HCT116 (cell line): ENCODE measurements at regions not wholly inside any gene's neighbourhood (a gene's known extent, or its start where the extent isn't known, plus 50 kb on each side); places are given as distances from the start of the nearest gene placed in this dataset.

Experiments
- ATAC-seq: fragments of 200-7000 bp; cut with Tn5 transposase; 2 replicates; pipeline ENCODE4 v1.9.1; 2020; ENCODE audit warnings: mild to moderate bottlenecking, moderate library complexity
- BruUV-seq: library from RNA; stranded (reverse); fragments of 400-500 nt; replicated peaks from 2 replicates; lab custom pipeline; 2021; lab: Mats Ljungman, UMichigan
- CTCF ChIA-PET: fragments of 300-600 bp; sonication (Branson Sonifier 250); formaldehyde crosslinking; loops from one replicate; lab custom pipeline; 2021; ENCODE audit warnings: antibody characterized with exemption; lab: Charles Lee
- POLR2A ChIA-PET: fragments of 300-600, 350-600 bp; sonication (Branson Sonifier 250); formaldehyde crosslinking; loops from one replicate; lab custom pipeline; 2021; ENCODE audit warnings: antibody characterized with exemption; lab: Charles Lee
- RAD21 ChIA-PET, 2 experiments: fragments of 300-600 bp; sonication (Branson Sonifier 250); formaldehyde crosslinking; loops; one replicate each; lab custom pipeline; 2023; ENCODE audit warnings: low total read pairs in 2 of 2; ENCODE audit not compliant: uncharacterized antibody in 2 of 2, unreplicated experiment in 2 of 2, low non-redundant PET in 1 of 2; lab: Charles Lee
- DNase-seq: peaks from one replicate; pipeline ENCODE4 v3.0.0-alpha.2; 2010; ENCODE audit warnings: low read depth, low spot score
- H2AFZ ChIP-seq: fragments of 200-600 bp; shearing (Covaris generic), sonication (generic); 2 replicates; pipeline ENCODE4 v1.6.1; 2017; ENCODE audit warnings: low read depth, mixed run types, mixed read lengths, antibody characterized with exemption, low read length; ENCODE audit not compliant: poor library complexity, severe bottlenecking
- H3K27ac ChIP-seq: 2 replicates; pipeline ENCODE4 v1.5.1; 2012; ENCODE audit warnings: low read depth, low read length
- H3K27me3 ChIP-seq: fragments of 200-600 bp; sonication (generic); 2 replicates; pipeline ENCODE4 v1.6.1; 2016; ENCODE audit warnings: mixed run types, low read length, mixed read lengths; ENCODE audit not compliant: insufficient read depth
- H3K36me3 ChIP-seq, 2 experiments: fragments of 200-500 bp in 1 of 2; fragments of 200-600 bp in 1 of 2; sonication (Bioruptor generic) in 1 of 2; sonication (generic) in 1 of 2; 2 replicates each; pipeline versions ENCODE4 v1.5.1 to v1.6.1; 2014 to 2016; ENCODE audit warnings: low read length in 2 of 2, inconsistent platforms in 1 of 2, mixed read lengths in 1 of 2, mixed run types in 1 of 2; ENCODE audit not compliant: insufficient read depth in 2 of 2, control insufficient read depth in 1 of 2
- H3K4me1 ChIP-seq, 2 experiments: fragments of 200-600 bp in 1 of 2; sonication (generic) in 1 of 2; 2 replicates each; pipeline versions ENCODE4 v1.5.1 to v1.6.1; 2012 to 2017; ENCODE audit warnings: low read length in 2 of 2, inconsistent platforms in 1 of 2, mild to moderate bottlenecking in 1 of 2, mixed read lengths in 1 of 2, mixed run types in 1 of 2, moderate library complexity in 1 of 2; ENCODE audit not compliant: insufficient read depth in 2 of 2, control insufficient read depth in 1 of 2
- H3K4me2 ChIP-seq: fragments of 200-600 bp; sonication (generic); 2 replicates; pipeline ENCODE4 v1.6.1; 2017; ENCODE audit warnings: mixed run types, low read length, mixed read lengths
- H3K4me3 ChIP-seq, 2 experiments: fragments of 200-600 bp in 1 of 2; sonication (generic) in 1 of 2; replicated peaks in 1 of 2; 2 replicates each; pipeline ENCODE4 v1.5.1; 2011 to 2016; ENCODE audit warnings: low read length in 2 of 2, control low read depth in 1 of 2, low read depth in 1 of 2, mild to moderate bottlenecking in 1 of 2, mixed read lengths in 1 of 2, mixed run types in 1 of 2
- H3K79me2 ChIP-seq: fragments of 200-600 bp; sonication (generic); 2 replicates; pipeline ENCODE4 v1.6.1; 2017; ENCODE audit warnings: mild to moderate bottlenecking, mixed run types, low read length, moderate library complexity, mixed read lengths; ENCODE audit not compliant: insufficient read depth
- H3K9ac ChIP-seq: fragments of 200-600 bp; sonication (generic); 2 replicates; pipeline ENCODE4 v1.6.1; 2016; ENCODE audit warnings: low read length, mixed read lengths
- H3K9me2 ChIP-seq: fragments of 200-600 bp; sonication (generic), shearing (Covaris generic); 2 replicates; pipeline ENCODE4 v1.6.1; 2017; ENCODE audit warnings: mixed run types, mild to moderate bottlenecking, moderate library complexity; ENCODE audit not compliant: insufficient read depth
- H3K9me3 ChIP-seq, 2 experiments: fragments of 200-500 bp in 1 of 2; fragments of 200-600 bp in 1 of 2; sonication (Bioruptor generic) in 1 of 2; sonication (generic) in 1 of 2; 2 replicates each; pipeline ENCODE4 v1.6.1; 2014 to 2017; ENCODE audit warnings: low read length in 2 of 2, mixed read lengths in 2 of 2, inconsistent platforms in 1 of 2, low read depth in 1 of 2, mild to moderate bottlenecking in 1 of 2, mixed run types in 1 of 2, moderate library complexity in 1 of 2; ENCODE audit not compliant: control insufficient read depth in 1 of 2, insufficient read depth in 1 of 2
- H4K20me1 ChIP-seq: fragments of 200-600 bp; sonication (generic), shearing (Covaris generic); 2 replicates; pipeline ENCODE4 v1.6.1; 2017; ENCODE audit warnings: mixed run types, mild to moderate bottlenecking, moderate library complexity; ENCODE audit not compliant: insufficient read depth
- CEBPB ChIP-seq: IDR thresholded peaks from 2 replicates; pipeline ENCODE4 v1.6.1; 2012; ENCODE audit warnings: low read depth
- EGR1 ChIP-seq: IDR thresholded peaks from 2 replicates; pipeline ENCODE4 v1.6.1; 2012; ENCODE audit warnings: low read depth
- ELF1 ChIP-seq: IDR thresholded peaks from 2 replicates; pipeline ENCODE4 v1.6.1; 2012; ENCODE audit warnings: low read depth, borderline replicate concordance
- EZH2 ChIP-seq: fragments of 200-600 bp; sonication (generic); IDR thresholded peaks from 2 replicates; pipeline ENCODE4 v1.6.1; 2017; ENCODE audit warnings: antibody characterized with exemption, mixed run types
- EZH2phosphoT487 ChIP-seq: fragments of 200-600 bp; IDR thresholded peaks from 2 replicates; pipeline ENCODE4 v1.6.1; 2018; ENCODE audit warnings: antibody characterized with exemption, borderline replicate concordance
- MAX ChIP-seq: IDR thresholded peaks from 2 replicates; pipeline ENCODE4 v1.6.1; 2012
- RAD21 ChIP-seq: IDR thresholded peaks from 2 replicates; pipeline ENCODE4 v1.6.1; 2012; ENCODE audit warnings: low read depth, mild to moderate bottlenecking
- TCF7L2 ChIP-seq: IDR thresholded peaks from 2 replicates; pipeline ENCODE4 v1.7.0; 2011; ENCODE audit warnings: borderline replicate concordance, inconsistent platforms; ENCODE audit not compliant: insufficient read depth, insufficient read length; ENCODE audit errors: extremely low read depth
- ZNF274 ChIP-seq: fragments of 200-500 bp; sonication (Bioruptor generic); IDR thresholded peaks from 2 replicates; pipeline ENCODE4 v1.6.1; 2014; ENCODE audit warnings: mild to moderate bottlenecking, low read depth, low read length, inconsistent platforms
- intact Hi-C: fragments of 100-400 bp; cut with micrococcal nuclease; formaldehyde crosslinking; loops from 2 replicates; pipeline ENCODE4 v1.10.0; 2022
- TF ChIP-seq, protein P1 (sequence below), 3 experiments: fragments of 200-600 bp in 1 of 3; sonication (generic) in 1 of 3; IDR thresholded peaks in 2 of 3; conservative IDR thresholded peaks in 1 of 3; 2 replicates each; pipeline ENCODE4 v1.5.1; 2012 to 2017; ENCODE audit warnings: low read depth in 2 of 3, low read length in 2 of 3, antibody characterized with exemption in 1 of 3, borderline replicate concordance in 1 of 3, control low read depth in 1 of 3, mild to moderate bottlenecking in 1 of 3, mixed read lengths in 1 of 3, mixed run types in 1 of 3, moderate library complexity in 1 of 3; ENCODE audit not compliant: insufficient read depth in 1 of 3

GRCh38 chr3:30097022-30097650, 509.3 kb upstream of the TGFBR2 start:
- POLR2A ChIA-PET = no interaction called here

More at GRCh38 chr3:30097022-30097650, 509.3 kb upstream of the TGFBR2 start:
- intact Hi-C loops = no loop called here
- ATAC-seq = no peak
- peaks cover 12 to 18% of the 10 kb centered on the region in 2 experiments for H3K4me1 ChIP-seq
- ChIA-PET RAD21 (no interaction called here), CTCF (no interaction called here)
- no peak overlapping the region for H3K4me3 ChIP-seq
- H3K9me2 ChIP-seq = no peaks in the 10 kb centered on the region
- no peaks in the 10 kb centered on the region for H3K27me3 ChIP-seq
- no peak for DNase-seq
- H3K36me3 ChIP-seq = no peaks in the 10 kb centered on the region
- H3K79me2 ChIP-seq = no peaks in the 10 kb centered on the region
- H2AFZ ChIP-seq = no peak overlapping the region
- no peak for TF ChIP-seq RAD21
- TF ChIP-seq ELF1 = no peak
- no peak for TF ChIP-seq CEBPB
- no peak for TF ChIP-seq EZH2phosphoT487
- TF ChIP-seq, protein P1, sequence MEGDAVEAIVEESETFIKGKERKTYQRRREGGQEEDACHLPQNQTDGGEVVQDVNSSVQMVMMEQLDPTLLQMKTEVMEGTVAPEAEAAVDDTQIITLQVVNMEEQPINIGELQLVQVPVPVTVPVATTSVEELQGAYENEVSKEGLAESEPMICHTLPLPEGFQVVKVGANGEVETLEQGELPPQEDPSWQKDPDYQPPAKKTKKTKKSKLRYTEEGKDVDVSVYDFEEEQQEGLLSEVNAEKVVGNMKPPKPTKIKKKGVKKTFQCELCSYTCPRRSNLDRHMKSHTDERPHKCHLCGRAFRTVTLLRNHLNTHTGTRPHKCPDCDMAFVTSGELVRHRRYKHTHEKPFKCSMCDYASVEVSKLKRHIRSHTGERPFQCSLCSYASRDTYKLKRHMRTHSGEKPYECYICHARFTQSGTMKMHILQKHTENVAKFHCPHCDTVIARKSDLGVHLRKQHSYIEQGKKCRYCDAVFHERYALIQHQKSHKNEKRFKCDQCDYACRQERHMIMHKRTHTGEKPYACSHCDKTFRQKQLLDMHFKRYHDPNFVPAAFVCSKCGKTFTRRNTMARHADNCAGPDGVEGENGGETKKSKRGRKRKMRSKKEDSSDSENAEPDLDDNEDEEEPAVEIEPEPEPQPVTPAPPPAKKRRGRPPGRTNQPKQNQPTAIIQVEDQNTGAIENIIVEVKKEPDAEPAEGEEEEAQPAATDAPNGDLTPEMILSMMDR (IDR thresholded peaks at IDR 0.05 in 2 of 3, conservative IDR thresholded peaks at IDR 0.05 in 1 of 3; ENCODE audit: borderline replicate concordance in 1 of 3, insufficient read depth in 1 of 3, low read depth in 2 of 3, low read length in 2 of 3) = no peak
- TF ChIP-seq EGR1 = no peak
- TF ChIP-seq TCF7L2 = no peak
- no peak for TF ChIP-seq MAX
- TF ChIP-seq ZNF274 = no peak
- no peak for TF ChIP-seq EZH2
- H4K20me1 ChIP-seq = no peaks in the 10 kb centered on the region
- no peak overlapping the region for H3K27ac ChIP-seq
- H3K9me3 ChIP-seq = no peaks in the 10 kb centered on the region; a peak in 1 of 4 replicates
- H3K9ac ChIP-seq = no peak overlapping the region
- BruUV-seq = no TSS peak
- H3K4me2 ChIP-seq = no peak overlapping the region
